ENCODE measurements at regions not wholly inside any gene's neighbourhood (a gene's known extent, or its start where the extent isn't known, plus 50 kb on each side); places are given as distances from the start of the nearest gene placed in this dataset.

- TF ChIP-seq ELF1 (IDR thresholded peaks at IDR 0.05), result no peak
- TF ChIP-seq, protein P1, sequence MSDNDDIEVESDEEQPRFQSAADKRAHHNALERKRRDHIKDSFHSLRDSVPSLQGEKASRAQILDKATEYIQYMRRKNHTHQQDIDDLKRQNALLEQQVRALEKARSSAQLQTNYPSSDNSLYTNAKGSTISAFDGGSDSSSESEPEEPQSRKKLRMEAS (IDR thresholded peaks at IDR 0.05; ENCODE audit: low read depth), result no peak
- TF ChIP-seq CTCF (IDR thresholded peaks at IDR 0.05), result no peak
- TF ChIP-seq FOXM1 (IDR thresholded peaks at IDR 0.05; ENCODE audit: low read depth), result no peak
Observed at GRCh38 chr13:112013665-112014064, 53.3 kb upstream of the SOX1 start.

Measured in SK-N-SH (cell line).